Left colon (tissue), 2 donors: ENCODE measurements at regions not wholly inside any gene's neighbourhood (a gene's known extent, or its start where the extent isn't known, plus 50 kb on each side); places are given as distances from the start of the nearest gene placed in this dataset.
"Not testable (repeated sequence)": the region's sequence is repeated elsewhere in the genome, so short reads cannot be mapped to it uniquely, and the experiment has no call there.

Experiments used
- ATAC-seq: fragments of 200-7000 bp; cut with Tn5 transposase; one replicate; pipeline ENCODE4 v1.9.1; 2020; ENCODE audit warnings: mild to moderate bottlenecking, moderate library complexity
- DNase-seq, 2 donors: peaks; one replicate each; pipeline ENCODE4 v3.0.0-alpha.2; 2020
- intact Hi-C, 2 donors: fragments of 100-400 bp; cut with DNase I in 1 of 2; cut with micrococcal nuclease in 1 of 2; formaldehyde crosslinking; loops; one replicate each; pipeline versions ENCODE4 v1.11.2 to v1.14.0; 2022; cut with DNase I, micrococcal nuclease
- donor health status: DM: no; HTN: no; CAD: no.
- donor health status: DM: yes; HTN: yes; CAD: no.

DNA sequence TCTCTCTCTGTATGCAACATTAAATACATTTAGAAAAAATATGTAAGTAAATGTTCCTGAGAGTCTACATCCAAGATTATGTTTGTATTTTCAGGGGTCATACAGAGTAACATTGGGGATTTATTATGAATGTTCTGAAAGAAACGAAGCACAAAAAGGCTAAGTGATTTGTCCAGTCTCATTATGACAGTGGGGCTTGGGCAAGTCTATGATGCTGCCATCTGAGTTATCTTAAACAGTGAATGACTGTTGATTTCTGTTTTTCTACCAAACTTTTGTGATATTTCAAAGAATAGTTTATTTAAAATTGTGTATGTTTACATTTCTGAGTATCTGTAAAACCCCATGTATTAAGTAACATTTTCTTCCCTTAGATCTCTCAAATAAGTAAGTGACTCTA is 481.2 kb upstream of the ZNF717 start:
- DNase-seq (no peak), ATAC-seq (no peak)
- intact Hi-C loops, result no loop called here

DNA sequence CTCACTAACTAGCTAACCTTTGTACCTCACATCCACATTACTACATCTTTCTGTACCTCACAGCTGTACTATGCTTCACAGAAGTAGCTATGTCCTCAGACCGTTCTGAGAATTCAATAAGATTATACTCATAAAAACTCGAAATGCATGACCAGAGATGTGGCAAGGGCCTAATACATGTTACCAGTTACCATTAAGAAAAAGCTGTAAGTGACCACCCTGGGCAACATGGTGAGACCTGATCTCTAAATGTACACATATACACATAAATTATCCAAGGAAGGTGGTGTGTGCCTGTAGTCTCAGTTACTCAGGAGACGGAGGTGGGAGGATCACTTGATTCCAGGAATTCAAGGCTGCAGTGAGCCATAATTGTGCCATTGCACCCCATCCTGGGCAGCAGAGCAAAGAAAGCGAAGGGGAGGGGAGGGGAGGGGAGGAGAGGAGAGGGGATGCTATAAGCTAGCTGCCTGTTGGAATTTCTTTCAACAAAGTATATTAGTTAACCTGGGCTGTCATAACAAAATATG is 482.6 kb upstream of the ZNF717 start:
- DNase-seq, result no peak
- intact Hi-C loops, result no loop called here
- no peak for ATAC-seq

DNA sequence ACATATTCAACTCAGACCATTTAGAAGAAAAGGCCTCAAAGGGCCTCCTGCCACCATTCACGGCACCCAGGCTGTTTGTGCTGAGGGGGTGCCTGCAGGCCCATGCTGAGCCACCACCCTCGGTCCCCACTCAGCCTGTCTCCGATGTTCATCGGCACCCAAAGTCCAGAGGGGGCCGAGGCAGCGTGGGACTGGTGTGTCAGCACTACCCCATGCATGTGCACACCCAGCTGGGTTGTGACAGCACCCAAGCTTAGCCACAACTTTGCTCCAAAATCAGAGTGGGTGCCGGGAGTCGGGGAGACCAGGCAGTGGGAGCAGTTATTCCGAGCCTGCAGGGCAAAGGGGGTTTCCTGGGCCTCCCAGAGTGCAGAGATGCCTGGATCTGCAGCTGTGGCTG is 508.5 kb upstream of the ZNF717 start:
- intact Hi-C loops, result no loop called here
- DNase-seq (no peak), ATAC-seq (no peak)

DNA sequence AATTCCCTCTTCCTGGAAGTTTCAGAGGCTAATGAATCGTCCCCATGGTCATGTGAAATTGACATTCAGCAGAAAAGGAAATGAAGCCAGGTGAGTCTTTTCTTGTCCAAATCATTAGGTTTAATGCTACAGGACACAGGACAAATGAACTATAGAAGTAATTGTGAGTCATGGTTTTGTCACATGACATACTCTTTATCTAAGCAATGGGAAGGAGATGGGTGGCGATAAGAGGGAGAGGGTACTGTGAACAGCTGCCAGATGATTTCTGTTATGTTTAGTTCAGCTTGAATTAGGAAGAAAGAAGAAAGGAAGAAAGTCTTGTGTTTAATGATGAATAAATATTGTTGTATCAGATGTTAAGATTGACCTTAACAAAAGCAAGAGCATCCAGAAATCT is 515.4 kb upstream of the ZNF717 start:
- intact Hi-C loops, result no loop called here
- ATAC-seq (no peak), DNase-seq (no peak)

DNA sequence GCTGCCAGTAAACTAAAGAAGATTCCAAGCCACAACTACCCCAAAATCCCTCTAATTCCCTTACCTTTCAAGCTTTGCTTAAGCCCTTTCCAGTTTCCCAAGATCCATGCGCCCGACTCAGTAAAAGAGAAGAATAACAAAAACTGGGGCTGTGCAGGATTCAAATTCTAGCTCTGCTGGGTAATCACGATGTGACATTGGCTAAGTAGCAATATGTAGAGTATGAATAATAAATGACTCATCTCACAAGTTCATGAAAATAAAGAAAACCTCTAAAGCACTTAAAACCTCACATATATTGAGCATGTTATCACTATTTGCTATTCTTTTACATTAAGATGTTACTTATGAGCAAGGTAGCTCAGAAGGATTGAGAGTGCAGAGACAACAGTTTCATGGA is 522.2 kb upstream of the ZNF717 start:
- intact Hi-C loops, result no loop called here
- no peak for DNase-seq
- ATAC-seq, result no peak

DNA sequence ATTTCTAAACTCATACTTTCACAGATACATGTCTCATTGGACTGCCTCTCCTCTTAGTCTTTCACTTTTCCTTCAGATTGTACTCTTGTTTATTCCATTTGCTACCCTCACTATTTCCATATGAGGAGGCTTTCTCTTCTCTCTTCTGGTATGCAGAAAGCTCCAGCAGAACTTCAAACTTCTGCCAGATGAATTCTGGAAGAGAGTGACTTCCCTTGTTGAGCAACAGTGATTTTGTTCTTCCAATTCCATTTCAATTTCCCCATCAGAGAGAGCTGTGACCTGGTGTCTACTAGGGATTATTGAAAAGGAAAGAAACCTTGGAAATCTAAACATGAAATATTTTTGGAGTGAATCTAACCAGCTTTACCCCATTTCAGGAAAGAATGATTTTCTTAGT is 523.2 kb upstream of the ZNF717 start:
- no peak for ATAC-seq
- no peak for DNase-seq
- intact Hi-C loops, result no loop called here

DNA sequence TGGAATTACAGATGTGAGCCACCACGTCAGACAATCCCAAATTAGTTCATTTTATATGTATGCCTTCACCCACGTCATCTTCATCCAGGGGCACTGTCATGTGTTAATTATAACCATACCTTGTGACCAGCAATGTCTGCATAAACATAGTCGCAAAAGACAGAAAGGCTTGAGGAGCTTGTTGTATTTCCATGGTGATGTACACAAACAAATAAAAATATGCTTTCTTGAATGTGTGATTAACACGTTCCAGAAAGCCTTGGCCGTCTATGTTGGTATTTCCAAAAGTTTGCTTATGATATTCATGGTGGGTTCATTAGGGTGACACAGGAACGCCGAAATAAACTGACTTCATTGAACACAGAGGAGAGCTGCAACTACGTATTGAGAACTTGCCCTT is 524.7 kb upstream of the ZNF717 start:
- DNase-seq (no peak), ATAC-seq (no peak)
- intact Hi-C loops, result no loop called here

DNA sequence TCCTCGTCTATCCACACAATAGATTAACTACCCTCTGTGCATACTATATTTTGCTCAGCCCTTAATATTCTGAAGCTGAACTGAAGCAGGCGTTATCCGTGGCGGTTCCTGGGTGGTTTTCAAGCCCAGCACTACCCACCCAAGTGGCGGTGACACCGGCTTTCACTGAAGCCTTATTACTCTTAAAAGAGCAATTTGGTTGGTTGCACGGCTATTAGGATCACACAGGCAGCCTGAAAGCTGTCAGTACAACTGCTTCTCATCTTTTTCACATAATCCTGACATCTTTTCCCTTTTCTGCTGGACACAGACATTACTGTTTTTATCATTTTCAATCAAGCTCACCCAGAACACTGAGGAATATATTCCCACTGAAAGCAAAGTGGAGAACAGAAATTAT is 525.3 kb upstream of the ZNF717 start:
- DNase-seq (no peak), ATAC-seq (no peak)
- intact Hi-C loops, result no loop called here

DNA sequence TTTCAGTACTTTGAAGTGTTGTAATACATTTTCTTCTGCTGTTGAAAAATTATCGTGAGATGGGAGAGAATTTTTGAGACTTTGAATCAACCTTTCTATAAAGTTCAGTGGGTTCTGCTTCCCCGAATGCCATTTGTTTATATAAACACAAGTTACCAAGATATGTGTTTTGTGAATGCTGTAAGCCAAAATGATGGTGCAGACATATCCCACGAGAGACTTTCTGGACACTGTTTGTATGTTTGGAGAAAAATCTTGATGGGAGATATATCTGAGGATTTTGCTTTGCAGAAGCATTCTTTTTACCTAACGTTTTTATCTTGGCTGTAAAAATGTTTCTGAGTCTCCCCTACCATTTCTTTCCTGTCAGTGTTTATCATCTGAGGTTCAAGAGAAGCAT is 526.6 kb upstream of the ZNF717 start:
- ATAC-seq (no peak), DNase-seq (no peak)
- intact Hi-C loops, result no loop called here

DNA sequence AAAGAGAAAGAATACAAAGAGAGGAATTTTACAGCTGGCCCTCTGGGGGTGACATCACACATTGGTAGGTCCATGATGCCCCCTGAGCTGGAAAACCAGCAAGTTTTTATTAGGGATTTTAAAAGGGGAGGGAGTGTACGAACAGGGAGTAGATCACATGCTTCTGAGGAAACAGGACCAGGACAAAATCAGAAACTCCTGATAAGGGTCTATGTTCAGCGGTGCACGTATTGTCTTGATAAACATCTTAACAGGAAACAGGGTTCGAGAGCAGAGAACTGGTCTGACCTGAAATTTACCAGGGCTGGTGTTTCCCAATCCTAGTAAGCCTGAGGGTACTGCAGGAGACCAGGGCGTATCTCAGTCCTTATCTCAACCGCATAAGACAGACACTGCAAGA is 530.6 kb upstream of the ZNF717 start:
- ATAC-seq, DNase-seq, intact Hi-C loops: not testable (repeated sequence)

DNA sequence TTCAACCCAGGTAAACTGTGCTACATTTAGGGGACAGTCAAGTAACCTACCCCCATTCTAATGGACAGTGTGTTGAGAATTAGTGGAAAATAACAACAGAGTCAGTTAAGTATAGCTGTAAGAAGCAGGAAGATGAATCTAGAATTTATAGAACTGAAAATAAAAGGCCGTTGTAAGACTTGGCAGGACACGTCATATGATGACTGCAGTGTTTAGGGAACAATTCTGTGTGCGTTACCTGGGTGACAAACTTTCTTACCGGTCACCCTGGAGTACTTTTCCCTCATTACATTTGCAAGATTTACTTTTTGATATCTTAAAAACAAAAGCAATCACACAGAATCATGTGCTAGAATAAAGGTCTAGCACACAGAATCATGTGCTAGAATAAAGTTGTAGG is 536.3 kb upstream of the ZNF717 start:
- no peak for DNase-seq
- no peak for ATAC-seq
- intact Hi-C loops, result no loop called here

DNA sequence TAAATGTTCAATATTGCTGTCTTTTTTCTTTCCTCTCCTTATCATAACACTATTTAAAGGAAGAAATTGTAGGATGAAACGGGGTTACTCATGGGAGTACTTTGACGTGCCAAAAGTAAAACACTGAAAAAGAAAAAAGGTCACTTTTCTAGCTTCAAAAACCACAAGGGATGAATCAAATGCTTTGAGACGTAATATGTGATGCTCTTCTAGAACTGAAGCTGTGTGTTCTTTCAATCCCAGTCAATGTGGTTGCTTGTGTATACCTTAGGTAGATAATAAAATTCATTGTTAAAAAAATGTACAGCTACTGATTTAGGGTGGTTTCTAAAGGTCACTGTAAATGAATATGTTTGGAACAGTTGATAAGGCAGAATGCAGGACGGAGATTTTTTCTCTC is 538.8 kb upstream of the ZNF717 start:
- intact Hi-C loops, result no loop called here
- no peak for DNase-seq
- no peak for ATAC-seq

DNA sequence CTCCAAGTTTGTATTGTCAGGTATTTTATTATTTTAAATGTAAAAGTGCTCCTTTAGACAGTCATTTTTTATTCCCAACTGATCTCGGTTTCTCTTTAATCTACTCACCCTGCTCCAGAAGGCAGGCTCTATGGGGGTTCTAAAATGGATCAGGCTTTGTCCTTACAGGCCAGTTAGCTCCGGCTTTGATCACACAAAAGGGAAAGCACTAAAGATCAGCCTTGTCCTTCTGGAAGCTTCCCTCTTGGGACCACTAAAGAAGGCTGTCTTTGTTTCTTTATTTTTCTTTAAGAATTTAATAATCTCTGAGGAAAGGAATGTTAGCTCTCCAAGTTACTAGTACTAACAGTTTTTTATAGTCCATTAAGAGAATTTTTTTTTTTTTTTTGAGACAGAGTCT is 560.5 kb upstream of the ZNF717 start:
- no peak for ATAC-seq

DNA sequence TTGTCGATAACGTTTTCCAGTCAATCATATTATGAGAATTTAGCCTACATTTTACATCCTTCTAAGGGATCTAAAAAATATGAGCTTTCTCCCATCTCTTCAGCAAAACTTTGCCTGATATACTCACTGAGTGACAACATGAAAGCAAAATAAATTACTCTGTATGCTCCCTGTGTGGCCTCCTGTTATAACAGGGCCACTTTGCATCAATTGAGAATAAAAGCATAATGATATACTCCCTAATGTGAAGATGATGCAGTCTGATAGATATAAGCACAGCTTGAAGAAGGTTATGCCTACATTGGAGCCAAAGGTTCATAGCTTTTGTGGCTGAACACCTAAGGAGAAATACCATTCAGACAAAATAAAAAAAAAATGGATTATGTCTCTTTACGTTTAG is 561.3 kb upstream of the ZNF717 start:
- intact Hi-C loops, result no loop called here
- no peak for DNase-seq
- ATAC-seq, result no peak

More for the DNA sequence above, 560.5 kb upstream of the ZNF717 start:
- intact Hi-C loops, result no loop called here
- no peak for DNase-seq

DNA sequence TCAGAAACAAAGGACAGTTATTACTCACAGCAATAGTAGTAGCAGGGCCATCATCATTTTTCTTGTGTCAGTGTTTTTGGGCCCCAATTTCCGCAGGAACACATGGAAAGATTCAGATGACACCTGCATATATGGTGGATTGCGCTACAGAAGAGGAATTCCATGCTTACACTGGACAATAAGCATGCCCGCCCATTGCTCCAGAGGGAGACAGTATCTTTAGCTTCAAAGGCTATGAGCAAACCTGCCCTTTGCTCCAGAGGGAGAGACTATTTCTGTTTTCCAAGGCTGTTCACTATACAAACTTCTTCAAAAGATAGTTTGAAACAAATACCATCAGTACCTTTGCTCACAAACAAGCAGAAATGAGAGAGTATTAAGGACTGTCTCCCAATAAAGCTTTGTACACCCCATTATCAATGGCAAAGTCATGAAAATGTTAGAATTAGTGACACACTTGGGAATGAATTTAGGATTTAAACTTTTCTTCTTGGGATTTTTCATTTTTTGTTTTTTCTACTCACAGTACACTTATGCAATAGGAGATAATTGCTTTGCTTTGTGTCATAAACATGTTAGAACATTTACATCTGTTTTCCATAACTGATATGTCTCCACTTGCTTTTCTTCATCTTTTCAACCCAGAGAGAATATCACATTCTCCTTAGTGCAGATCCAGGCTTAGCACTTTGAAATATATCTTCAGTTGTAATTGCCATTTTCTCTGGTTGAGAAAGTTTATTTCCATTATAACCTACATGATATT is 564.5 kb upstream of the ZNF717 start:
- ATAC-seq, result no peak
- intact Hi-C loops, result no loop called here
- DNase-seq, result no peak

DNA sequence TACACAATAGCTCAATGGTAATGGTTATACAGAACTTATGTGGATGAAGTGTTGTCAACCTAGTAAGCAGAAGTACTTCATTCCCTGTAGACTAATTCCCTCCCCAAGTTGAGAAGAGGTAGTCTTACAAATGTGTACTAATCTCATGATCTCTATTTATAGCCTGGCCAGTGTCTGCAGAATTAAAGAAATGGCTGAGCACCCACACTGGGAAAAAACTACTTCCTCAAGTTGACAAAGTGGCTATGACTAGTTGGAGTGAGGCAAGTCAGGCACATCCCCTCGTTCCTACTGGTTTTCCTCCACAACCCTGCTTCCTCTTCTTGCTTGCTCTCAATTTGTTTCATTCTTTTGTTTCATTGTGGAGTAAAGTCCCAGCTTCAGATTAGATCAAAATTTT is 566.7 kb upstream of the ZNF717 start:
- no peak for DNase-seq
- intact Hi-C loops, result no loop called here
- no peak for ATAC-seq

DNA sequence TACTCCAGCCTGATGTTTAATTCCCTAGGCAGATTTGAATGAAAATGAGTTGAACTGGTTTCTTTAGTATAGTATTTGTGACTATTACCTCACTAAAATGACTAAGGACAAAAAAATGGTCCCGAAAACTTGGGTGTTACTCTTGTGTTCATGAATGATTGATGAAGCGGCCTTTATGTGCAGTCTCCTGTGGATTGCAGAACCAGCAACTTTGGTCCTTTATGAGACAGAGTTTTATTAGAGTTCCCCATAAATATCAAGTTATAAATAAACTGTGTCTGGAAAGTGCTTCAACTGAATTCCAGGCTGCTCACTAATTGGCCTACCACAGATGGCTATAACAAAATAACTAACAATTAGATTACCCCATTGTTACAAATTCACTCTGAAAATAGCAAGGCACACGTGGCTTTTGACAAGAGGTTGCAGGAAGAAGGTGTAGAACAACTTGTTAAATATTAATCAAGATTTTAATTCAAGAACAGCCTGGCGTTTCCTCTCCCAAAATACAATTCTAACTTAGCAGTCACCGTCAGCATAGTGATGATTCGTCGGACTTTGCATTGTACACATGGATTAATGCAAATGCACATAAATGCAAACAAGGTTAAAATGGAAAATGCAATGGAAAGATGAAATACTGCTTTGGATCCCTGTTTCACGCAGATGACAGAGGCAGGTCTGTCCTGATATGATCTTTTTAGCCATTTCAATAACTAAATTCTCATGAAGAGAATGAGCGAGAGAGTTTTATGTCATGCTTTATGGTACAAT is 567.3 kb upstream of the ZNF717 start:
- DNase-seq, result no peak
- ATAC-seq, result no peak
- intact Hi-C loops, result no loop called here

DNA sequence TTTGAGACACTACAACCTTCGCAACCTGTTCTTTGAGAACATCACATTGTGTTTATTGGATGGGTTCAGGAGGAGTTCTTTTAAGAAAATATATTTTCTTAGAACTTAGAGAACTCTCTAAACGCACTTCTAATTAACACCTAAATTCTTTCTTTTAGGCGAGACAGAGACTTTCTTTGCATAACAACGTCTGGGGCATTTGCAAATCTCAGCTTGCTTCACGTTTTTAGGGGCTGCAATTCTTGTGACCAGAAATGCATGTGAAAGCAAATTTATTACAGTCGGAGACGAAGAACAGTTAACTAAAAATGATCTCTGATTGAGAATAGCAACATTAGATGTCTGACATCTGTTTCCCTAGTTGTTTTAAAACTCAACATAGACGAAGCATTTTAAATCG is 568.3 kb upstream of the ZNF717 start:
- intact Hi-C loops, result no loop called here
- no peak for DNase-seq
- no peak for ATAC-seq

DNA sequence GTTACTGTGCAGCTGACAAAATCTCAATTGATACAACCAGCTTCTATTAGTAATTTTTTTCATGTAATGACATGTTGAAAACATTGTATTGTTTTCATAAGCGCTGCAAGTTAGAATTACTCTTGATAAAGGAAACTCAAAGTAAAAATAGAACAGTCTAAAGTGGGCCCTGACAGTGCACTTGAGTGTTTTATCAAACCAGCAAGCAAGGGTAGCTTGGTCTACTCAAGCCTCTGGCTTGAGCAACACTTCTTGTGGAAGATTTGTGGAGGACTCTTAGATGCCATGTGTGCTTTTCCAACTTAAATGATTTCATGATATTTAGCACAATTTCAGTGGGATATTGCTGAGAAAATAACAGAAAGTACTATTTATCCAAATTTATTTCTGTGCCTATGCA is 575.7 kb upstream of the ZNF717 start:
- no peak for ATAC-seq
- intact Hi-C loops, result no loop called here
- DNase-seq, result no peak

DNA sequence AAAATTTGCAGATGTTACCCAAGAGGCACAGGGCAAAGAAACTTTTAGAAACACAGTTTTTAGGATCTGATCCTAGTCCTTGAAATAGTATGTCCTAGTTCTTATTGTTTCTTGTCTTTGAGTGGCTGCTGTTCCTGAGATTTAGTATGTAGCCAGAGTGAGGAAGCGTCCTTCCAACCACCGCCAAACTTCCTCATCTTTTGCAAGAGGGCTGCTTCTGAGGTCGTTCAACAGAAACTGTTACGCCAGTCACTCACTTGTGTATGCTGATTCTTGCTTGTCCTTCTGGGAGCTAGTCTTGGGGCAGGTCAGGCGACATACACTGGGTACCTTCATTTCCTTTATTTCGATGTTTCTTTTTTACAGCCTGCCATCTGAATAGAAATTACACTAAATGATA is 577.3 kb upstream of the ZNF717 start:
- DNase-seq (no peak), ATAC-seq (no peak)
- intact Hi-C loops, result no loop called here

DNA sequence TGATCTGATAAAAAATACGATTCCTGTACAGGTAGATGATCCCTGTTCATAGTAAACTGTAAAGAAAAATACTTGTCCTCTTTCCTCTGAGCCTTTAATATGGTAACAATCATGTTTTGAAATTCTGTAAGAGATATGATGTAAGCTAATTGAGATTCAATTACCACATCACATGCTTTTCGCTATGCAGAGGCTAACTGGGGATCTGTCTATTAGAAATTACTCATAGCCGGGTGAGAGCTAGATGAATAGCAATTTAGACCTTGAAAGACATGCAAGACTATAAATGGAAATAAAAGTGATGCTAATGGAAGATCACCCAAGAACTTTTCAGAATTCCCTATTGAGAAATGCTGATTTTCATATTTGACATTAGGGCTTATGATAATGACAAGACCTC is 579.9 kb upstream of the ZNF717 start:
- DNase-seq, result no peak
- no peak for ATAC-seq
- intact Hi-C loops, result no loop called here
